Hepatocyte (in vitro differentiated cells): ENCODE measurements at regions not wholly inside any gene's neighbourhood (a gene's known extent, or its start where the extent isn't known, plus 50 kb on each side); places are given as distances from the start of the nearest gene placed in this dataset.

Experiments used
- CTCF ChIP-seq: fragments of 200-600 bp; sonication (generic); IDR thresholded peaks from 2 replicates; pipeline ENCODE4 v1.5.1; 2016; ENCODE audit warnings: antibody characterized with exemption, mild to moderate bottlenecking; ENCODE audit not compliant: poor library complexity
- EZH2 ChIP-seq: fragments of 200-600 bp; sonication (generic); IDR thresholded peaks from 2 replicates; pipeline ENCODE4 v1.6.1; 2016; ENCODE audit warnings: antibody characterized with exemption, mild to moderate bottlenecking, borderline replicate concordance
- EZH2phosphoT487 ChIP-seq: fragments of 200-600 bp; sonication (generic); IDR thresholded peaks from one replicate; pipeline ENCODE4 v1.6.1; 2018; ENCODE audit warnings: antibody characterized with exemption, mild to moderate bottlenecking, low read depth, moderate library complexity; ENCODE audit not compliant: unreplicated experiment, severe bottlenecking

- no peak for TF ChIP-seq CTCF
- TF ChIP-seq EZH2, result no peak
- TF ChIP-seq EZH2phosphoT487, result no peak
Observed at GRCh38 chr1:214107322-214108096, 119.7 kb downstream of the PROX1 start.
